PC-3 (cell line): ENCODE measurements at regions not wholly inside any gene's neighbourhood (a gene's known extent, or its start where the extent isn't known, plus 50 kb on each side); places are given as distances from the start of the nearest gene placed in this dataset.
A peak's percentile ranks its signal among the peaks of the same experiment; 100 is the strongest.

Experiments used
- ATAC-seq: fragments of 200-7000 bp; cut with Tn5 transposase; 2 replicates; pipeline ENCODE4 v1.9.1; 2020; ENCODE audit warnings: mild to moderate bottlenecking, moderate library complexity
- BruUV-seq: library from RNA; stranded (reverse); fragments of 400-500 nt; replicated peaks from 2 replicates; lab custom pipeline; 2021; lab: Mats Ljungman, UMichigan
- CTCF ChIA-PET: fragments of 300-600 bp; sonication (Branson Sonifier 250); formaldehyde crosslinking; loops from one replicate; lab custom pipeline; 2022; ENCODE audit warnings: antibody characterized with exemption; lab: Charles Lee
- POLR2A ChIA-PET: fragments of 300-600 bp; sonication (Branson Sonifier 250); formaldehyde crosslinking; loops from one replicate; lab custom pipeline; 2022; ENCODE audit warnings: antibody characterized with exemption; ENCODE audit not compliant: unreplicated experiment; lab: Charles Lee
- DNase-seq: peaks from one replicate; pipeline ENCODE4 v3.0.0-alpha.2; 2015
- H2AFZ ChIP-seq: fragments of 300-600 bp; sonication (generic); 2 replicates; pipeline ENCODE4 v1.6.0; 2016; ENCODE audit warnings: antibody characterized with exemption, low read length
- H3F3A ChIP-seq: fragments of 300-600 bp; sonication (generic); one replicate; pipeline ENCODE4 v1.6.0; 2017; ENCODE audit warnings: antibody characterized with exemption, low read length, control low read depth, mild to moderate bottlenecking; ENCODE audit not compliant: unreplicated experiment
- H3K27ac ChIP-seq: fragments of 300-600 bp; sonication (generic); 2 replicates; pipeline ENCODE4 v1.5.1; 2016; ENCODE audit warnings: mild to moderate bottlenecking, low read length
- H3K27me3 ChIP-seq: fragments of 300-600 bp; sonication (generic); 2 replicates; pipeline ENCODE4 v1.6.1; 2016; ENCODE audit warnings: low read length, mixed read lengths
- H3K36me3 ChIP-seq: fragments of 300-600 bp; sonication (generic); 2 replicates; pipeline ENCODE4 v1.6.1; 2016; ENCODE audit warnings: low read depth, mixed run types, low read length, mixed read lengths
- H3K4me1 ChIP-seq: fragments of 300-600 bp; sonication (generic); 2 replicates; pipeline ENCODE4 v1.5.1; 2016; ENCODE audit warnings: low read length; ENCODE audit not compliant: insufficient read depth
- H3K4me2 ChIP-seq: fragments of 300-600 bp; sonication (generic); 2 replicates; pipeline ENCODE4 v1.6.0; 2016; ENCODE audit warnings: low read length
- H3K4me3 ChIP-seq: fragments of 300-600 bp; sonication (generic); 2 replicates; pipeline ENCODE4 v1.5.1; 2016; ENCODE audit warnings: mild to moderate bottlenecking, low read length, mixed read lengths
- H3K79me2 ChIP-seq: fragments of 300-600 bp; sonication (generic); 2 replicates; pipeline ENCODE4 v1.6.1; 2017; ENCODE audit warnings: low read length, mixed read lengths
- H3K9ac ChIP-seq: fragments of 300-600 bp; sonication (generic); 2 replicates; pipeline ENCODE4 v1.6.0; 2016; ENCODE audit warnings: mild to moderate bottlenecking, low read length
- H3K9me2 ChIP-seq: fragments of 300-600 bp; sonication (generic); replicated peaks from 2 replicates; pipeline ENCODE4 v1.6.1; 2016; ENCODE audit warnings: mixed run types, low read length, mixed read lengths
- H3K9me3 ChIP-seq: fragments of 300-600 bp; sonication (generic); 2 replicates; pipeline ENCODE4 v1.6.1; 2016; ENCODE audit warnings: low read length, mixed read lengths
- H4K20me1 ChIP-seq: fragments of 300-600 bp; sonication (generic); 2 replicates; pipeline ENCODE4 v1.6.1; 2016; ENCODE audit warnings: low read length, mixed read lengths
- EZH2 ChIP-seq: fragments of 300-600 bp; sonication (generic); IDR thresholded peaks from one replicate; pipeline ENCODE4 v1.6.1; 2017; ENCODE audit warnings: antibody characterized with exemption, mild to moderate bottlenecking, low read length; ENCODE audit not compliant: unreplicated experiment
- EZH2phosphoT487 ChIP-seq: fragments of 300-600 bp; sonication (generic); IDR thresholded peaks from 2 replicates; pipeline ENCODE4 v1.6.1; 2018; ENCODE audit warnings: mild to moderate bottlenecking, antibody characterized with exemption, low read length, borderline replicate concordance
- intact Hi-C: fragments of 100-400 bp; cut with micrococcal nuclease; formaldehyde crosslinking; loops from 2 replicates; pipeline ENCODE4 v1.9.0; 2023
- TF ChIP-seq, protein P1 (sequence below): fragments of 300-600 bp; sonication (generic); conservative IDR thresholded peaks from 2 replicates; pipeline ENCODE4 v1.5.1; 2017; ENCODE audit warnings: antibody characterized with exemption, low read depth, mild to moderate bottlenecking, low read length

DNA sequence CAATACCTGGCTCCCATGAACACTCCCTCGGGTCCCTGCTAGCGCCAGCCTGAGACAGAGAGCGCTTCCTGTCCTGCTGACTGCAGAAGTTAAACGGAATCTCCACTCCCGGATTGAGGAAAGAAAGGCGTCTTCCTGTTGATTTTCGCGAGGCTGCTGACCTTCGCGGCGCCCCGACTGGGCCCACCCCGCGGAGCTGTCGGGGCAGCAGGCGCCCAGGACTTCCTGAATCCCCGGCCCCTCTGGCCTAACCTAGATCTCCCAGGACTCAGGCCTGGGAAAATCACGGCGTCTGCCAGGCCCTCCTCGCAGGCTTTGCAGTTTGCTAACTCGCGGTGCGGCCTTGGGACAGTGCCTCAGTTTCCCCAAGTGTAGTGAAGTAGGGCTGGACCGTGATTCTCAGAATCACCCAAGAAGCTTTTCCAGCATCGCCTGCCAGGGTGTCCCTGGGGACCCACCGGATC is 108.8 kb downstream of the KCTD15 start:
- CTCF ChIA-PET, result interaction anchor here (0.6 kb wide), 1 partner anchor 23 kb away, joined by 14 read pairs; no protein-coding TSS in a partner anchor
- no peaks in the 10 kb centered on the region for H3K9me2 ChIP-seq
- no peaks in the 10 kb centered on the region for H4K20me1 ChIP-seq
- no peaks in the 10 kb centered on the region for H3K27me3 ChIP-seq
- peak overlapping the region; percentile 69 for H3K9ac ChIP-seq
- peak; percentile 10 for DNase-seq
- H3K4me2 ChIP-seq, result peak overlapping the region; percentile 98
- no peak overlapping the region; the same call in 1 of the 2 replicates for H3K27ac ChIP-seq
- POLR2A ChIA-PET, result interaction anchor here (0.5 kb wide), 1 partner anchor 84 kb away, joined by 4 read pairs; no protein-coding TSS in a partner anchor
- H3K9me3 ChIP-seq, result no peaks in the 10 kb centered on the region
- TF ChIP-seq EZH2phosphoT487 (no peak), EZH2 (no peak)
- TF ChIP-seq, protein P1, sequence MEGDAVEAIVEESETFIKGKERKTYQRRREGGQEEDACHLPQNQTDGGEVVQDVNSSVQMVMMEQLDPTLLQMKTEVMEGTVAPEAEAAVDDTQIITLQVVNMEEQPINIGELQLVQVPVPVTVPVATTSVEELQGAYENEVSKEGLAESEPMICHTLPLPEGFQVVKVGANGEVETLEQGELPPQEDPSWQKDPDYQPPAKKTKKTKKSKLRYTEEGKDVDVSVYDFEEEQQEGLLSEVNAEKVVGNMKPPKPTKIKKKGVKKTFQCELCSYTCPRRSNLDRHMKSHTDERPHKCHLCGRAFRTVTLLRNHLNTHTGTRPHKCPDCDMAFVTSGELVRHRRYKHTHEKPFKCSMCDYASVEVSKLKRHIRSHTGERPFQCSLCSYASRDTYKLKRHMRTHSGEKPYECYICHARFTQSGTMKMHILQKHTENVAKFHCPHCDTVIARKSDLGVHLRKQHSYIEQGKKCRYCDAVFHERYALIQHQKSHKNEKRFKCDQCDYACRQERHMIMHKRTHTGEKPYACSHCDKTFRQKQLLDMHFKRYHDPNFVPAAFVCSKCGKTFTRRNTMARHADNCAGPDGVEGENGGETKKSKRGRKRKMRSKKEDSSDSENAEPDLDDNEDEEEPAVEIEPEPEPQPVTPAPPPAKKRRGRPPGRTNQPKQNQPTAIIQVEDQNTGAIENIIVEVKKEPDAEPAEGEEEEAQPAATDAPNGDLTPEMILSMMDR, result no peak
- ATAC-seq, result peak; percentile 48
- H3K4me1 ChIP-seq, result peaks cover 10% of the 10 kb centered on the region
- BruUV-seq, result TSS peak; percentile 83
- H2AFZ ChIP-seq, result peak overlapping the region; percentile 97
- no peaks in the 10 kb centered on the region for H3K79me2 ChIP-seq
- H3F3A ChIP-seq, result no peaks in the 10 kb centered on the region
- intact Hi-C loops, result no loop called here
- H3K4me3 ChIP-seq, result peak overlapping the region; percentile 74
- no peaks in the 10 kb centered on the region for H3K36me3 ChIP-seq

DNA sequence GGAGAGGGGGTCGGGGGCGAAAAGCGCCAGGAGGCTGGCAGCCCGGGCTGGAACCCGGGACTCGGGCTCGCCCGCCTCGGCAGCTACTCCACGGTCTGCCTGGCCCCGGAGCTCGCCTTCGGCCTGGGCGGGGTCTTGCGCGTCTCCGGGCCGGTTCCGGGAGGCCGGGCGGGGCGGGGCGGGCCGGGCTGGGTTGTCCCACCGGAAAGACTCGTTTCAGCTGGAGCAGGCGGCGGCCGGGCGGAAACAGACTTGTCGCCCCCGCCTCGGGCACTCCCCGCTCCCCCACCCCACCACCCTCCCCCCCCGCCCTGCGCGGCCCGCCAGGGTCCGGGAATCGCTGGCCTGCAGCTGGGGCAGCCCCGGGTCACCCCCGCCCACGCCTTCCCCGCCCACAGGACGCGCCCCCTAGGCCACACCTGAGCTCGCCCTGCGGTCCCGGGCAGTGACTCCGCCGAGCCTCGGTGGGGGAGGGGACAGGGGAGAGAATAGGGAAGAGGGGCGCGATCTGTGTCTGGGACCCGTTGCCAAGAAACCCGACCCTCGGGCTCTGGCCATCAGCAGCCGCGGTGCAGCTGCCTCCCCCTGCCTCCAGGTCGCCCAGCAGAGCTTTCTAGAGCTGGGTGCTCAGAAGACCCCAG is 109.4 kb downstream of the KCTD15 start:
- CTCF ChIA-PET, result interaction anchor here (0.6 kb wide), 2 partner anchors 24 to 92 kb away, joined by 8 to 14 read pairs; no protein-coding TSS in a partner anchor
- Histone ChIP-seq H3F3A (no peaks in the 10 kb centered on the region), H3K9ac (peak overlapping the region; percentile 69), H3K4me1 (peaks cover 10% of the 10 kb centered on the region), H3K9me3 (no peaks in the 10 kb centered on the region), H3K4me3 (peak overlapping the region; percentile 74), H4K20me1 (no peaks in the 10 kb centered on the region), H3K4me2 (peak overlapping the region; percentile 98), H3K9me2 (no peaks in the 10 kb centered on the region), H3K27ac (no peak overlapping the region; the same call in 1 of the 2 replicates), H2AFZ (peak overlapping the region; percentile 97), H3K79me2 (no peaks in the 10 kb centered on the region), H3K27me3 (no peaks in the 10 kb centered on the region), H3K36me3 (no peaks in the 10 kb centered on the region)
- no TSS peak for BruUV-seq
- ATAC-seq (peak; percentile 89), DNase-seq (peak; percentile 57)
- POLR2A ChIA-PET, result interaction anchor here (0.5 to 0.6 kb wide), 2 partner anchors 85 to 153 kb away, joined by 4 read pairs; no protein-coding TSS in a partner anchor
- TF ChIP-seq, protein P1, result no peak
- TF ChIP-seq EZH2, result no peak
- TF ChIP-seq EZH2phosphoT487, result no peak
- intact Hi-C loops, result no loop called here
